Fibroblast of the aortic adventitia (primary cell): ENCODE measurements at regions not wholly inside any gene's neighbourhood (a gene's known extent, or its start where the extent isn't known, plus 50 kb on each side); places are given as distances from the start of the nearest gene placed in this dataset.

Source experiments
- DNase-seq: peaks from one replicate; pipeline ENCODE4 v3.0.0-alpha.2; 2010; ENCODE audit warnings: low read depth
- H3K4me3 ChIP-seq: 2 replicates; pipeline ENCODE4 v1.5.1; 2011; ENCODE audit warnings: low read depth, mild to moderate bottlenecking, control low read depth, low read length, moderate library complexity
- CTCF ChIP-seq: IDR thresholded peaks from 2 replicates; pipeline ENCODE4 v1.5.1; 2011; ENCODE audit warnings: mild to moderate bottlenecking, low read length, control low read depth, inconsistent platforms; ENCODE audit not compliant: insufficient read depth

GRCh38 chr12:19058235-19059021, 71.1 kb upstream of the PLEKHA5 start:
- TF ChIP-seq CTCF, result no peak
- peak; percentile 64 for DNase-seq
- no peak overlapping the region for H3K4me3 ChIP-seq

DNA sequence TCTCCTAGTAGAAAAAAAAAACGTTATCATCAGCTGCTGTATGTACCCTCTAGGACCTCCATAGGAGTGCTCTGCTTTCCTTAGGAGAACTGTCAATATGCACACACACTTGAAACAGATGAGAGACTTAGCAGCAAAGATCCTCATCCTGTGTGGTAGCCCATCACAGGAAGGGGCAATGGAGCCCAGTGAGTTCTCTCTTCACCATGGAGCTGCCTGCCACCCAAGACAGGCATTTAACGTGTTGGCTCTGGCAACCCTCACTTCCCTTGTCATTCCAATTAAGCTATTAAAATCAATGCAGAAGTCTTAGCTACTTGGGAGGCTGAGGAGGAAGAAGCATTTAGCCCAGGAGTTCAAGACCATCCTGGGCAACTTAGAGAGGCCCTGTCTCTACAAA, 64.8 kb upstream of the PLEKHA5 start:
- no peak for DNase-seq
- TF ChIP-seq CTCF, result no peak
- H3K4me3 ChIP-seq, result no peak overlapping the region

DNA sequence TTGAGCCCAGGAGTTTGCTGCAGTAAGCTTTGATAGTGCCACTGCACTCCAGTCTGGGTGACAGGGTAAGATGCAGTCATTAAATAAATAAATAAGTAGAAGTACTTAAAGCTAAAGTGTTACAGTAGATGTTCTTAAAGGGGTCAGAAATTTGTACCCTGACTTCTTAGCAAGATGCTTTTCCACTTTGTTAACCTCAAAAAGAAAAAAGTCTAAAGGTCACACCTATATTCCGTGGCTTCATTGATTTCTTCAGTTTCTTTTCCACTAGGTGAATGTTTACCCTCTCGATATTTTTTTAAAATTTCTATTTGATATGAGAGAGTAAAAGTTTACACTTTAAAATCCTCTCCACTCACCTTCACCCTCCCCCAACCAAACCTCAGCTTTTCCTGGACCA, 64.3 kb upstream of the PLEKHA5 start:
- no peak for DNase-seq
- no peak for TF ChIP-seq CTCF
- no peak overlapping the region for H3K4me3 ChIP-seq

DNA sequence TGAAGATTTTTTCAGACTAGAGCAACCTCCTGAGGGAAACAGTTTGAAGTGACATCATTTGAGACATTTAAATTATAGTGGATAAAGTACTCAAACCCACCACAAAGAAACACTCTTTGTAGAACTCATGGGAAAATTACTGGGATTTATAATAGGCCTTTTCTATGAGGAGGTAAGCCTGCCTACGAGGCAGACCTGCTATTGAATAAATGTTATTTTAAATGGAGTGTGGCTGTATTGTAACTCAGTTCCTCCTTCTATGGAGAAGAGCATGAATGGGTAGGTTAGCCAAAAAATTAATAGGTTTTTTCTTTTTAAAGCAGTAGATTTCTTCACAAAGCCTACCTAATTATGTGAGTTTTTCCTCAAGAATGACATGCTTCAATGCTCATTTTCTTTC, 63.7 kb upstream of the PLEKHA5 start:
- TF ChIP-seq CTCF, result no peak

GRCh38 chr12:19066475-19067001, 63.0 kb upstream of the PLEKHA5 start:
- DNase-seq, result no peak
- no peak overlapping the region for H3K4me3 ChIP-seq
- no peak for TF ChIP-seq CTCF

More for the DNA sequence above, 63.7 kb upstream of the PLEKHA5 start:
- no peak for DNase-seq
- H3K4me3 ChIP-seq, result no peak overlapping the region

DNA sequence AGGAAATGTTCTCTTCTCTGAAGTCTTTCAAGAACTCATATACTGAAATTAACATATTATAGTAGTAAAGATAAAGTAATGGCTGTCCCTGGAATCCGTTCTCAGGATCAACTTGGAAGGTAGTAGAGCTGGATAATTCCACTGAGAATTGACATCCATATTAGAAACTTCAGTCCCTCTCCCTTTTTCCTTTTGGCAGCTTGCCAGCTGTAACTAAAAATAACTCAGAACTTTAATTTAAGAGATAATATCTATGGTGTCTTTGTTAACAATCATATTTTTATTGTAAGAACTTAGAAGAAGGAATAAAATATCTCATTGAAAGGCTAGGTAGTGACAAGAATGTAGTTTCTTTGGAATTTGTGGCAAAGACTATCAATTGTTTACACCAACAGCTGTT, 61.4 kb upstream of the PLEKHA5 start:
- no peak overlapping the region for H3K4me3 ChIP-seq
- TF ChIP-seq CTCF, result no peak
- DNase-seq, result no peak
